A673 (cell line): ENCODE measurements at regions not wholly inside any gene's neighbourhood (a gene's known extent, or its start where the extent isn't known, plus 50 kb on each side); places are given as distances from the start of the nearest gene placed in this dataset.

Experiments used
- EZH2 ChIP-seq: fragments of 200-600 bp; sonication (generic); IDR thresholded peaks from 2 replicates; pipeline ENCODE4 v1.6.1; 2017; ENCODE audit warnings: borderline replicate concordance, low read depth, mild to moderate bottlenecking, mixed read lengths, antibody characterized with exemption, low read length; ENCODE audit not compliant: poor library complexity, severe bottlenecking
- TF ChIP-seq, protein P1 (sequence below): fragments of 300-800, 200-600 bp; sonication (generic); conservative IDR thresholded peaks from 2 replicates; pipeline ENCODE4 v1.5.1; 2017; ENCODE audit warnings: low read depth, mild to moderate bottlenecking, antibody characterized with exemption, low read length, moderate library complexity, mixed read lengths

DNA sequence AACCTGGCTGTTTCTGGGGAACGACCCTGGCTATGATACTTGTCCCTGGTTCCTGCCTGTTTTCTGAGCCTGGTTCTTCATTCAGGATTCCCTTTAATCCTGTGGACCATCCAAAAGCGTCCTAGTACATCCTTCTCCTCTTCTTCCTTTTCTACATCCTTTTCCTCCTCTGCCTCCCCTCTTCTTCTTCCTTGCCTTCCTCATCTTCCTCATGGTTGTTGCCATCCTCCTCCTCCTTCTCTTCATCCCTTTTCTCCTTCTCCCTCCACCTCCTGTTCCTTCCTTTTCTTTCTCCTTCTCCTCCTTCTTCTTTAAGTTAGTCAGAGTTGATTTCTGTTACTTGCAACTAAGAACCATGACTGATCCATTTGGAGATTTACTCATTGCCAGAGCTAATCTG, 197.8 kb downstream of the FOXD2 start:
- TF ChIP-seq, protein P1, sequence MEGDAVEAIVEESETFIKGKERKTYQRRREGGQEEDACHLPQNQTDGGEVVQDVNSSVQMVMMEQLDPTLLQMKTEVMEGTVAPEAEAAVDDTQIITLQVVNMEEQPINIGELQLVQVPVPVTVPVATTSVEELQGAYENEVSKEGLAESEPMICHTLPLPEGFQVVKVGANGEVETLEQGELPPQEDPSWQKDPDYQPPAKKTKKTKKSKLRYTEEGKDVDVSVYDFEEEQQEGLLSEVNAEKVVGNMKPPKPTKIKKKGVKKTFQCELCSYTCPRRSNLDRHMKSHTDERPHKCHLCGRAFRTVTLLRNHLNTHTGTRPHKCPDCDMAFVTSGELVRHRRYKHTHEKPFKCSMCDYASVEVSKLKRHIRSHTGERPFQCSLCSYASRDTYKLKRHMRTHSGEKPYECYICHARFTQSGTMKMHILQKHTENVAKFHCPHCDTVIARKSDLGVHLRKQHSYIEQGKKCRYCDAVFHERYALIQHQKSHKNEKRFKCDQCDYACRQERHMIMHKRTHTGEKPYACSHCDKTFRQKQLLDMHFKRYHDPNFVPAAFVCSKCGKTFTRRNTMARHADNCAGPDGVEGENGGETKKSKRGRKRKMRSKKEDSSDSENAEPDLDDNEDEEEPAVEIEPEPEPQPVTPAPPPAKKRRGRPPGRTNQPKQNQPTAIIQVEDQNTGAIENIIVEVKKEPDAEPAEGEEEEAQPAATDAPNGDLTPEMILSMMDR, result no peak
- no peak for TF ChIP-seq EZH2
